ENCODE measurements at regions not wholly inside any gene's neighbourhood (a gene's known extent, or its start where the extent isn't known, plus 50 kb on each side); places are given as distances from the start of the nearest gene placed in this dataset.

- TF ChIP-seq CTCF (IDR thresholded peaks at IDR 0.05; ENCODE audit: borderline replicate concordance, insufficient read depth, low read depth, low read length) = no peak
- no peak overlapping the region for H3K4me3 ChIP-seq (ENCODE audit: low read depth, low read length)
Measured at GRCh38 chr3:23648996-23649395, 156.8 kb upstream of the UBE2E1 start.

GRCh38 chr3:23649448-23649847 is 156.3 kb upstream of the UBE2E1 start:
- TF ChIP-seq CTCF (IDR thresholded peaks at IDR 0.05; ENCODE audit: borderline replicate concordance, insufficient read depth, low read depth, low read length) = no peak

GRCh38 chr3:23650371-23651140 is 155.2 kb upstream of the UBE2E1 start:
- TF ChIP-seq CTCF (IDR thresholded peaks at IDR 0.05; ENCODE audit: borderline replicate concordance, insufficient read depth, low read depth, low read length) = no peak
- no peak overlapping the region for H3K4me3 ChIP-seq (ENCODE audit: low read depth, low read length)

More at GRCh38 chr3:23649448-23649847, 156.3 kb upstream of the UBE2E1 start:
- no peak overlapping the region for H3K4me3 ChIP-seq (ENCODE audit: low read depth, low read length)

- no peak for TF ChIP-seq CTCF (IDR thresholded peaks at IDR 0.05; ENCODE audit: borderline replicate concordance, insufficient read depth, low read depth, low read length)
- no peak overlapping the region for H3K4me3 ChIP-seq (ENCODE audit: low read depth, low read length)
Measured at GRCh38 chr3:23653647-23654525, 151.9 kb upstream of the UBE2E1 start.

- no peak overlapping the region for H3K4me3 ChIP-seq (ENCODE audit: low read depth, low read length)
Measured at GRCh38 chr3:23654571-23654970, 151.2 kb upstream of the UBE2E1 start.

GRCh38 chr3:23655749-23656148 is 150.0 kb upstream of the UBE2E1 start:
- no peak overlapping the region for H3K4me3 ChIP-seq (ENCODE audit: low read depth, low read length)
- TF ChIP-seq CTCF (IDR thresholded peaks at IDR 0.05; ENCODE audit: borderline replicate concordance, insufficient read depth, low read depth, low read length) = no peak

More at GRCh38 chr3:23654571-23654970, 151.2 kb upstream of the UBE2E1 start:
- no peak for TF ChIP-seq CTCF (IDR thresholded peaks at IDR 0.05; ENCODE audit: borderline replicate concordance, insufficient read depth, low read depth, low read length)

All from GM12875 (cell line).